Smooth muscle cell (in vitro differentiated cells): ENCODE measurements at regions not wholly inside any gene's neighbourhood (a gene's known extent, or its start where the extent isn't known, plus 50 kb on each side); places are given as distances from the start of the nearest gene placed in this dataset.

Experiments used
- DNase-seq: peaks from one replicate; lab custom pipeline; 2025; ENCODE audit not compliant: unreplicated experiment; lab: John Stamatoyannopoulos, UW
- H2AFZ ChIP-seq: fragments of 200-600 bp; sonication (generic); 2 replicates; pipeline ENCODE4 v1.6.0; 2016; ENCODE audit warnings: antibody characterized with exemption, low read depth, mild to moderate bottlenecking
- H3F3A ChIP-seq: fragments of 200-600 bp; sonication (generic); 2 replicates; pipeline ENCODE4 v1.6.0; 2017; ENCODE audit warnings: antibody characterized with exemption, low read depth
- H3K27ac ChIP-seq: fragments of 200-600 bp; sonication (generic); 2 replicates; pipeline ENCODE4 v1.5.1; 2016; ENCODE audit warnings: low read depth, mild to moderate bottlenecking
- H3K27me3 ChIP-seq: fragments of 200-600 bp; sonication (generic); 2 replicates; pipeline ENCODE4 v1.6.1; 2016; ENCODE audit warnings: low read depth, mild to moderate bottlenecking
- H3K36me3 ChIP-seq: fragments of 200-600 bp; sonication (generic); 2 replicates; pipeline ENCODE4 v1.5.1; 2016; ENCODE audit warnings: low read depth
- H3K4me1 ChIP-seq: fragments of 200-600 bp; sonication (generic); 2 replicates; pipeline ENCODE4 v1.5.1; 2016; ENCODE audit warnings: low read depth
- H3K4me2 ChIP-seq: fragments of 200-600 bp; sonication (generic); 2 replicates; pipeline ENCODE4 v1.6.0; 2016; ENCODE audit warnings: mild to moderate bottlenecking
- H3K4me3 ChIP-seq: fragments of 200-600 bp; sonication (generic); 2 replicates; pipeline ENCODE4 v1.5.1; 2016; ENCODE audit warnings: mild to moderate bottlenecking
- H3K79me2 ChIP-seq: fragments of 200-600 bp; sonication (generic); 2 replicates; pipeline ENCODE4 v1.6.0; 2016; ENCODE audit warnings: low read depth, mild to moderate bottlenecking
- H3K9ac ChIP-seq: fragments of 200-600 bp; sonication (generic); 2 replicates; pipeline ENCODE4 v1.6.0; 2016; ENCODE audit warnings: low read depth
- H3K9me3 ChIP-seq: fragments of 200-600 bp; sonication (generic); replicated peaks from 2 replicates; pipeline ENCODE4 v1.5.1; 2016; ENCODE audit warnings: low read depth
- H4K20me1 ChIP-seq: fragments of 200-600 bp; sonication (generic); 2 replicates; pipeline ENCODE4 v1.6.0; 2016; ENCODE audit warnings: low read depth
- CTCF ChIP-seq: fragments of 200-600 bp; sonication (generic); IDR thresholded peaks from 2 replicates; pipeline ENCODE4 v1.5.1; 2017; ENCODE audit warnings: borderline replicate concordance, mild to moderate bottlenecking, antibody characterized with exemption; ENCODE audit not compliant: insufficient read depth, poor library complexity, severe bottlenecking
- WGBS: methylation state at CpG from one replicate; pipeline ENCODE4 v1.1.7; 2016; ENCODE audit warnings: low lambda C conversion rate; 5-methylcytosine and 5-hydroxymethylcytosine counted together

GRCh38 chr2:220935789-220936321, 636.2 kb downstream of the EPHA4 start:
- Histone ChIP-seq H3K36me3 (no peaks in the 10 kb centered on the region), H3K4me1 (no peaks in the 10 kb centered on the region), H3K4me3 (no peak overlapping the region), H3K9me3 (no peaks in the 10 kb centered on the region), H3K9ac (no peak overlapping the region), H4K20me1 (no peaks in the 10 kb centered on the region), H3K27me3 (no peaks in the 10 kb centered on the region), H3K27ac (no peak overlapping the region), H2AFZ (no peak overlapping the region), H3K79me2 (no peaks in the 10 kb centered on the region), H3F3A (no peaks in the 10 kb centered on the region), H3K4me2 (no peak overlapping the region)
- no peak for TF ChIP-seq CTCF
- DNase-seq = no peak
- 90% methylated on average over 8 of the region's 8 CpGs for WGBS

- no peak overlapping the region for H3K9ac ChIP-seq
- no peaks in the 10 kb centered on the region for H3F3A ChIP-seq
- H3K79me2 ChIP-seq = no peaks in the 10 kb centered on the region
- no peaks in the 10 kb centered on the region for H3K36me3 ChIP-seq
- no peak overlapping the region for H3K4me2 ChIP-seq
- H3K9me3 ChIP-seq = no peaks in the 10 kb centered on the region
- H3K27ac ChIP-seq = no peak overlapping the region
- H3K4me3 ChIP-seq = no peak overlapping the region
- WGBS = 80% methylated on average over 4 of the region's 4 CpGs
- no peaks in the 10 kb centered on the region for H3K27me3 ChIP-seq
- H4K20me1 ChIP-seq = no peaks in the 10 kb centered on the region
- no peak overlapping the region for H2AFZ ChIP-seq
- no peak for TF ChIP-seq CTCF
- H3K4me1 ChIP-seq = no peaks in the 10 kb centered on the region
- DNase-seq = no peak
Observed at GRCh38 chr2:220936641-220937197, 635.4 kb downstream of the EPHA4 start.

- Histone ChIP-seq H3K4me2 (no peak overlapping the region), H3K4me1 (no peaks in the 10 kb centered on the region), H3K79me2 (no peaks in the 10 kb centered on the region), H3K27me3 (no peaks in the 10 kb centered on the region), H3K9ac (no peak overlapping the region), H3K9me3 (no peaks in the 10 kb centered on the region), H3K27ac (no peak overlapping the region), H4K20me1 (no peaks in the 10 kb centered on the region), H2AFZ (no peak overlapping the region), H3K36me3 (no peaks in the 10 kb centered on the region), H3F3A (no peaks in the 10 kb centered on the region), H3K4me3 (no peak overlapping the region)
- DNase-seq = no peak
- 90% methylated on average over 1 of the region's 1 CpG for WGBS
- TF ChIP-seq CTCF = no peak
Observed at GRCh38 chr2:220937245-220937644, 634.9 kb downstream of the EPHA4 start.

DNA sequence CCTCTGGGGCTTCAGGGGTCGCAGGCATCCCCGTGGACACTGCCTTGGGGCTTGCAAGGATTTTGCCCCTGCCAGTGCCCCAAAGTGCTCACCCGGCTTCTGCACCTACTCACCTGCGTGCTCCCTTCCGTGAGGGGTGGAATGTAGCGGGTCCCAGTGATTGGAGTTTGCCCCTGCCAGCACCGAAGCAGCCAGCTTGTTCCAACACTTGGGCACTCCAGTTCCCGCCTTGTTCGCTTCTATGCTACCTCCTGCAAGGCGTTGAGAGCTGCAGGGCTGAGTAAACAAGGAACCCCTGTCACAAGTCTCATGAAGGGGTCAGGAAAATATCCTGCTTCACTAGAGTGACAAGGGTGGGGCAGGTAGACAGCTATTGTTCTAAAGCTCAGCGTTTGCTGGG, 631.5 kb downstream of the EPHA4 start:
- no peaks in the 10 kb centered on the region for H3F3A ChIP-seq
- no peaks in the 10 kb centered on the region for H3K9me3 ChIP-seq
- no peaks in the 10 kb centered on the region for H4K20me1 ChIP-seq
- H2AFZ ChIP-seq = no peak overlapping the region
- H3K4me2 ChIP-seq = no peak overlapping the region
- H3K4me3 ChIP-seq = no peak overlapping the region
- H3K36me3 ChIP-seq = no peaks in the 10 kb centered on the region
- TF ChIP-seq CTCF = no peak
- H3K4me1 ChIP-seq = no peaks in the 10 kb centered on the region
- H3K27ac ChIP-seq = no peak overlapping the region
- DNase-seq = no peak
- WGBS = 92% methylated on average over 11 of the region's 11 CpGs
- no peak overlapping the region for H3K9ac ChIP-seq
- no peaks in the 10 kb centered on the region for H3K27me3 ChIP-seq
- H3K79me2 ChIP-seq = no peaks in the 10 kb centered on the region
